ENCODE measurements at regions not wholly inside any gene's neighbourhood (a gene's known extent, or its start where the extent isn't known, plus 50 kb on each side); places are given as distances from the start of the nearest gene placed in this dataset.

DNA sequence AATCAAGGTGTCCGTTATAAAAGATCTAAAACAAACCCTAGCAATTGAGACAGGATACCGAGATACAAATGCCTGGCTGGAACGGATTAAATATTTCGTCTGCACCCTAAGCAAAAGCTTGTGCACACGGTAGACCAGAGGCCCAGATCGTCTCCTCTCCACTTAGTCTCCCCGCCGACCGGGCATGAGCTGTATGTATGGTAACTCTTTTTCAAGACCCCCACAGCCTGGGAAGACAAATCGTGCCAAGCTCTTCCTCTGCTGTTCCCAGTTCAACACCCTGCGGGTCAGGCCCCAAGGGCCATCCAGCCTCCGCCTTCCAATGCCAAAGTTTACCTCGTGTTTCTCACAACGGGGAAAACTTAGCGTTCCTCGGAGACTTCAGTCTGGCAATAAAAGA is 285.7 kb upstream of the GALNT17 start:
- TF ChIP-seq, protein P1, sequence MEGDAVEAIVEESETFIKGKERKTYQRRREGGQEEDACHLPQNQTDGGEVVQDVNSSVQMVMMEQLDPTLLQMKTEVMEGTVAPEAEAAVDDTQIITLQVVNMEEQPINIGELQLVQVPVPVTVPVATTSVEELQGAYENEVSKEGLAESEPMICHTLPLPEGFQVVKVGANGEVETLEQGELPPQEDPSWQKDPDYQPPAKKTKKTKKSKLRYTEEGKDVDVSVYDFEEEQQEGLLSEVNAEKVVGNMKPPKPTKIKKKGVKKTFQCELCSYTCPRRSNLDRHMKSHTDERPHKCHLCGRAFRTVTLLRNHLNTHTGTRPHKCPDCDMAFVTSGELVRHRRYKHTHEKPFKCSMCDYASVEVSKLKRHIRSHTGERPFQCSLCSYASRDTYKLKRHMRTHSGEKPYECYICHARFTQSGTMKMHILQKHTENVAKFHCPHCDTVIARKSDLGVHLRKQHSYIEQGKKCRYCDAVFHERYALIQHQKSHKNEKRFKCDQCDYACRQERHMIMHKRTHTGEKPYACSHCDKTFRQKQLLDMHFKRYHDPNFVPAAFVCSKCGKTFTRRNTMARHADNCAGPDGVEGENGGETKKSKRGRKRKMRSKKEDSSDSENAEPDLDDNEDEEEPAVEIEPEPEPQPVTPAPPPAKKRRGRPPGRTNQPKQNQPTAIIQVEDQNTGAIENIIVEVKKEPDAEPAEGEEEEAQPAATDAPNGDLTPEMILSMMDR (IDR thresholded peaks at IDR 0.05; ENCODE audit: extremely low read depth, insufficient read depth, missing control alignments), result no peak
- in situ Hi-C loops (cut with MboI; ENCODE audit: low pct_unique_long_range_greater_than_20kb, low sequenced_read_pairs, unreplicated experiment), result no loop called here
- DNase-seq (ENCODE audit: low spot score), result no peak

DNA sequence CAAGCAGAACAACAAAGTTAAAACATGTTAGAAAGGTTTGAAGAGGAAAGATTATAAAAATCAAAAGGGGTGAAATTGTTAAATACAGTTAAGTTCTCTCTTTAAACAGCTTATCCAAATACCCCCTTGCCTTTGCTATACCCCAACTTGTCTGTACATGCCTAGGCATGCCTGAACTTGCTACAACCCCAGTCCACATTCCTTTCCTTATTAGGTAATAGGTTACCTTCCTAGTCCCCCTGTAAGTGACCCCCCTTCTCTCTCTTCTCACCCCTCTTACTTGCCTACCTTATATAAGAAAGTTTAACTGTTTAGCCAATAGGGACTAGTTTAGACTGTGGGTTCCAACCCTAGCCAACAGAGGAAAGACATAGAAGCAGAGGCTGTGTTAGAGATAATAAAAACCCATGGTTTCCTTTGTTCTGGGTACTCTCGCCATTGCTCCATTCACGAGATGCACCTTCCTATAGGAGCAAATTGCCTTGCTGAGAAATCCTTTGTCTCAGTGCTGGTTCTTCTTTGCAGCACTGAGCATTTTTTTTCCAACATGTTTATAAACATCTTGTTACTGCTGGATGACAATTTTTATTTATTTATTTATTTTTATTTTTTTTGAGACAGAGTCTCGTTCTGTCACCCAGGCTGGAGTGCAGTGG is 282.2 kb upstream of the GALNT17 start:
- TF ChIP-seq, protein P1 (IDR thresholded peaks at IDR 0.05; ENCODE audit: extremely low read depth, insufficient read depth, missing control alignments), result no peak
- no peak for DNase-seq (ENCODE audit: low spot score)
- in situ Hi-C loops (cut with MboI; ENCODE audit: low pct_unique_long_range_greater_than_20kb, low sequenced_read_pairs, unreplicated experiment), result loop anchor here (25.0 kb wide), 1 partner anchor 888 kb away; no protein-coding TSS in a partner anchor

DNA sequence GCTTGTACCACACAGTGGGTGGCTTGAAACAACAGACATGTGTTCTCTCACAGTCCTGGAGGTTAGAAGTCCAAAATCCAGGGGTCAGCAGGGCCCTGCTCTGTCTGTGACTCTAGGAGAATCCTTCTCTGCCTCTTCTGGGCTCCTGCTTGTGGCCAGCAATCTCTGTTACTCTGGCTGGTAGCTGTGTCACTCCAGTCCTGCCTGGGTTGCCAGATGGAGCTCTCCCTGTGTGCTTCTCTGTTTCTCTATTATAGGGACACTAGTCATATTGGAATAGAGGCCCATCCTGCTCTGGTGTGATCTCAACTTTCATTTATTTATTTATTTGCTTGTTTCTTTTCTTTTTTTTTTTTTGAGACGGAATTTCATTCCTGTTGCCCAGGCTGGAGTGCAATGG is 276.6 kb upstream of the GALNT17 start:
- TF ChIP-seq, protein P1 (IDR thresholded peaks at IDR 0.05; ENCODE audit: extremely low read depth, insufficient read depth, missing control alignments), result no peak
- in situ Hi-C loops (cut with MboI; ENCODE audit: low pct_unique_long_range_greater_than_20kb, low sequenced_read_pairs, unreplicated experiment), result loop anchor here (25.0 kb wide), 1 partner anchor 882 kb away; no protein-coding TSS in a partner anchor
- no peak for DNase-seq (ENCODE audit: low spot score)

DNA sequence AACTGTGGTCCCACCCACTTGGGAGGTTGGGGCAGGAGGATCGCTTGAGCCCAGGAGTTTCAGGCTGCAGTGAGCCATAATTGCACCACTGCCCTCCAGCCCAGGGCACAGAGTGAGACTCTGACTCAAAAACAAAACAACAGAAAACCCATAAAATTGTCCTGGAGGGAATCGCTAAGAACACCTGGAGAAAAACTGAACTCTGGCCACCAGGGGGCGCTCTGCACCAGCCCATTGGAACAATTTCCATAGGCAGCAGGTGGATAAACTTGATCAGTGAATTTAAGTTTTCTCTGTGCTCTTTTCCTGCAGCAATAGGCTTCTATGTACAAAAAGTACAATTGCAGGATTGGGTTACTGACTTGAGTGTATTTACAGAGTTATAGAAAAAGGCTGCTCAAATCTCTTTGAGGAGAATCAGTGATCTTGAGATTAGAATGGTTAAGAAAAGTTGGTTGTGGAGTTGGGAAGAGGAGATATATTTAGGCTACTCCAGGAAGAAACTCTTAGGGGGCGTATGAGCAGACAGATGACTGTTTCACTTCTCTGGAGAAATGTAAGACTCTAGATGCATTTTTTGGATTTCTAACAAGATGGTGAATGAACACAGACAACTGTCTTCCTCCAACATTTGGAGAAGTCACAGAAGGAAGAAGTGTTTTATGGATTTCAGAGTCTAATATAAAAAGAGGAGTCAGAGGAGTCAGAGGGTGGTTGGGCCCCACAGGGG is 274.9 kb upstream of the GALNT17 start:
- TF ChIP-seq, protein P1 (IDR thresholded peaks at IDR 0.05; ENCODE audit: extremely low read depth, insufficient read depth, missing control alignments), result peak; percentile 80
- in situ Hi-C loops (cut with MboI; ENCODE audit: low pct_unique_long_range_greater_than_20kb, low sequenced_read_pairs, unreplicated experiment), result loop anchor here (25.0 kb wide), 1 partner anchor 880 kb away; no protein-coding TSS in a partner anchor
- DNase-seq (ENCODE audit: low spot score), result peak; percentile 56

DNA sequence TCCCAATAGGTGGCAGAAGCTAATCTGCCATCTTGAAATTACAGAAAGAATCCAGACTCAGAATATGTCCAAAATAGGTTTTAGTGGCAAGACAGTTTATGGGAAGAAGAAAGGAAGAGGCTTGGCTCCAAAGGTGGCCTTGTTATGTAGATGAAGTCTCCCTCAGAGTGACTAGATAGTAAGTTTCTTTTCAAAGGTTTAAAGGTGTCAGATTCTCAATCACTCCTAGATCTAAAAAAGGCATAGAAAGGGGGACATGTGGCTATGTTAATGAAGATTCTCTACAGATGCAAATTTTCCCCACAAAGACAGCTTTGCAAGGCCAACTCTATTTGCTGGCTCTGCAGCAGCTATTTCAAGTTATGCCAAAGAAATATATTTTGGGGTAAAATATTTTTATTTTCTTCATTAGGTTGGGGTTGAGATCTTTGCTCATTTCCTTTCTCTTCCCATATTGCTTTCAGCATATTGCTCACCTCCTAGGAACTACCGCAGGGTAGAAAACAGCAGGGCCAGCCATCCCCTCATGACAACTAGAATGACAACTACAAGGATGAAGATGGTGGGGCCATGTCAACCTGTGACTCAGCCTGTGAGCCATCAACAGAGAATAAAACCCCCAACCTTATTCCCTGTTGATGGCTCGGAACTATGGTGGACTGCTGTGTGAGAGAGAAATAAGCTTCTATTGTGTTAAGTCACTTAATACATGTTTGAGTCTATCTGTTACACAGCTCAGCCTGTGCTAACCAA is 274.0 kb upstream of the GALNT17 start:
- in situ Hi-C loops (cut with MboI; ENCODE audit: low pct_unique_long_range_greater_than_20kb, low sequenced_read_pairs, unreplicated experiment), result loop anchor here (25.0 kb wide), 1 partner anchor 879 kb away; no protein-coding TSS in a partner anchor
- TF ChIP-seq, protein P1 (IDR thresholded peaks at IDR 0.05; ENCODE audit: extremely low read depth, insufficient read depth, missing control alignments), result no peak
- DNase-seq (ENCODE audit: low spot score), result no peak

DNA sequence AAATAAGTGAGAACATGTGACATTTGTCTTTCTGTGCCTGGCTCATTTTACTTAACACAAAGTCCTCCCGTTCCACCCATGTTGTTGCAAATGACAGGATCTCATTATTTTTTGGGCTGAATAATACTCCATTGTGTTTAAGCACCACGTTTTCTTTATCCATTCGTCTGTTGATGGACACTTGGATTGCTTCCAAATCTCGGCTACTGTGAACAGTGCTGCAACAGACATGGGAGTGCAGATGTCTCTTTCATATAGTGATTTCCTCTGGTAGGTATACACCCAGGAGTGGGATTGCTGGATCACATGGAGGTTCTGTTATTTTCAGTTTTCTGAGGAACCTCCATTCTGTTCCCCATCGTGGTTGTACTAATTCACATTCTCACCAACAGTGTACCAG is 264.4 kb upstream of the GALNT17 start:
- in situ Hi-C loops (cut with MboI; ENCODE audit: low pct_unique_long_range_greater_than_20kb, low sequenced_read_pairs, unreplicated experiment), result loop anchor here (25.0 kb wide), 1 partner anchor 870 kb away; no protein-coding TSS in a partner anchor
- no peak for DNase-seq (ENCODE audit: low spot score)

More for the DNA sequence above, 264.4 kb upstream of the GALNT17 start:
- TF ChIP-seq, protein P1 (IDR thresholded peaks at IDR 0.05; ENCODE audit: extremely low read depth, insufficient read depth, missing control alignments), result no peak

Measured in GM13977 (cell line).